HCT116 (cell line): ENCODE measurements at regions not wholly inside any gene's neighbourhood (a gene's known extent, or its start where the extent isn't known, plus 50 kb on each side); places are given as distances from the start of the nearest gene placed in this dataset.

Source experiments
- ATAC-seq: fragments of 200-7000 bp; cut with Tn5 transposase; 2 replicates; pipeline ENCODE4 v1.9.1; 2020; ENCODE audit warnings: mild to moderate bottlenecking, moderate library complexity
- BruUV-seq: library from RNA; stranded (reverse); fragments of 400-500 nt; replicated peaks from 2 replicates; lab custom pipeline; 2021; lab: Mats Ljungman, UMichigan
- CTCF ChIA-PET: fragments of 300-600 bp; sonication (Branson Sonifier 250); formaldehyde crosslinking; loops from one replicate; lab custom pipeline; 2021; ENCODE audit warnings: antibody characterized with exemption; lab: Charles Lee
- POLR2A ChIA-PET: fragments of 300-600, 350-600 bp; sonication (Branson Sonifier 250); formaldehyde crosslinking; loops from one replicate; lab custom pipeline; 2021; ENCODE audit warnings: antibody characterized with exemption; lab: Charles Lee
- RAD21 ChIA-PET, 2 experiments: fragments of 300-600 bp; sonication (Branson Sonifier 250); formaldehyde crosslinking; loops; one replicate each; lab custom pipeline; 2023; ENCODE audit warnings: low total read pairs in 2 of 2; ENCODE audit not compliant: uncharacterized antibody in 2 of 2, unreplicated experiment in 2 of 2, low non-redundant PET in 1 of 2; lab: Charles Lee
- DNase-seq: peaks from one replicate; pipeline ENCODE4 v3.0.0-alpha.2; 2010; ENCODE audit warnings: low read depth, low spot score
- H2AFZ ChIP-seq: fragments of 200-600 bp; shearing (Covaris generic), sonication (generic); 2 replicates; pipeline ENCODE4 v1.6.1; 2017; ENCODE audit warnings: low read depth, mixed run types, mixed read lengths, antibody characterized with exemption, low read length; ENCODE audit not compliant: poor library complexity, severe bottlenecking
- H3K27ac ChIP-seq: 2 replicates; pipeline ENCODE4 v1.5.1; 2012; ENCODE audit warnings: low read depth, low read length
- H3K27me3 ChIP-seq: fragments of 200-600 bp; sonication (generic); 2 replicates; pipeline ENCODE4 v1.6.1; 2016; ENCODE audit warnings: mixed run types, low read length, mixed read lengths; ENCODE audit not compliant: insufficient read depth
- H3K36me3 ChIP-seq, 2 experiments: fragments of 200-500 bp in 1 of 2; fragments of 200-600 bp in 1 of 2; sonication (Bioruptor generic) in 1 of 2; sonication (generic) in 1 of 2; 2 replicates each; pipeline versions ENCODE4 v1.5.1 to v1.6.1; 2014 to 2016; ENCODE audit warnings: low read length in 2 of 2, inconsistent platforms in 1 of 2, mixed read lengths in 1 of 2, mixed run types in 1 of 2; ENCODE audit not compliant: insufficient read depth in 2 of 2, control insufficient read depth in 1 of 2
- H3K4me1 ChIP-seq, 2 experiments: fragments of 200-600 bp in 1 of 2; sonication (generic) in 1 of 2; 2 replicates each; pipeline versions ENCODE4 v1.5.1 to v1.6.1; 2012 to 2017; ENCODE audit warnings: low read length in 2 of 2, inconsistent platforms in 1 of 2, mild to moderate bottlenecking in 1 of 2, mixed read lengths in 1 of 2, mixed run types in 1 of 2, moderate library complexity in 1 of 2; ENCODE audit not compliant: insufficient read depth in 2 of 2, control insufficient read depth in 1 of 2
- H3K4me2 ChIP-seq: fragments of 200-600 bp; sonication (generic); 2 replicates; pipeline ENCODE4 v1.6.1; 2017; ENCODE audit warnings: mixed run types, low read length, mixed read lengths
- H3K4me3 ChIP-seq, 2 experiments: fragments of 200-600 bp in 1 of 2; sonication (generic) in 1 of 2; replicated peaks in 1 of 2; 2 replicates each; pipeline ENCODE4 v1.5.1; 2011 to 2016; ENCODE audit warnings: low read length in 2 of 2, control low read depth in 1 of 2, low read depth in 1 of 2, mild to moderate bottlenecking in 1 of 2, mixed read lengths in 1 of 2, mixed run types in 1 of 2
- H3K79me2 ChIP-seq: fragments of 200-600 bp; sonication (generic); 2 replicates; pipeline ENCODE4 v1.6.1; 2017; ENCODE audit warnings: mild to moderate bottlenecking, mixed run types, low read length, moderate library complexity, mixed read lengths; ENCODE audit not compliant: insufficient read depth
- H3K9ac ChIP-seq: fragments of 200-600 bp; sonication (generic); 2 replicates; pipeline ENCODE4 v1.6.1; 2016; ENCODE audit warnings: low read length, mixed read lengths
- H3K9me2 ChIP-seq: fragments of 200-600 bp; sonication (generic), shearing (Covaris generic); 2 replicates; pipeline ENCODE4 v1.6.1; 2017; ENCODE audit warnings: mixed run types, mild to moderate bottlenecking, moderate library complexity; ENCODE audit not compliant: insufficient read depth
- H3K9me3 ChIP-seq, 2 experiments: fragments of 200-500 bp in 1 of 2; fragments of 200-600 bp in 1 of 2; sonication (Bioruptor generic) in 1 of 2; sonication (generic) in 1 of 2; 2 replicates each; pipeline ENCODE4 v1.6.1; 2014 to 2017; ENCODE audit warnings: low read length in 2 of 2, mixed read lengths in 2 of 2, inconsistent platforms in 1 of 2, low read depth in 1 of 2, mild to moderate bottlenecking in 1 of 2, mixed run types in 1 of 2, moderate library complexity in 1 of 2; ENCODE audit not compliant: control insufficient read depth in 1 of 2, insufficient read depth in 1 of 2
- H4K20me1 ChIP-seq: fragments of 200-600 bp; sonication (generic), shearing (Covaris generic); 2 replicates; pipeline ENCODE4 v1.6.1; 2017; ENCODE audit warnings: mixed run types, mild to moderate bottlenecking, moderate library complexity; ENCODE audit not compliant: insufficient read depth
- CBX3 ChIP-seq: IDR thresholded peaks from 2 replicates; pipeline ENCODE4 v1.6.1; 2012; ENCODE audit warnings: low read depth
- CEBPB ChIP-seq: IDR thresholded peaks from 2 replicates; pipeline ENCODE4 v1.6.1; 2012; ENCODE audit warnings: low read depth
- CTCF ChIP-seq, 3 experiments: fragments of 200-600 bp in 1 of 3; sonication (generic) in 1 of 3; IDR thresholded peaks in 2 of 3; conservative IDR thresholded peaks in 1 of 3; 2 replicates each; pipeline ENCODE4 v1.5.1; 2012 to 2017; ENCODE audit warnings: low read depth in 2 of 3, low read length in 2 of 3, antibody characterized with exemption in 1 of 3, borderline replicate concordance in 1 of 3, control low read depth in 1 of 3, mild to moderate bottlenecking in 1 of 3, mixed read lengths in 1 of 3, mixed run types in 1 of 3, moderate library complexity in 1 of 3; ENCODE audit not compliant: insufficient read depth in 1 of 3
- EGR1 ChIP-seq: IDR thresholded peaks from 2 replicates; pipeline ENCODE4 v1.6.1; 2012; ENCODE audit warnings: low read depth
- ELF1 ChIP-seq: IDR thresholded peaks from 2 replicates; pipeline ENCODE4 v1.6.1; 2012; ENCODE audit warnings: low read depth, borderline replicate concordance
- EZH2 ChIP-seq: fragments of 200-600 bp; sonication (generic); IDR thresholded peaks from 2 replicates; pipeline ENCODE4 v1.6.1; 2017; ENCODE audit warnings: antibody characterized with exemption, mixed run types
- POLR2A ChIP-seq: IDR thresholded peaks from 2 replicates; pipeline ENCODE4 v1.7.0; 2011; ENCODE audit warnings: borderline replicate concordance; ENCODE audit not compliant: insufficient read depth, insufficient read length; ENCODE audit errors: extremely low read depth
- RAD21 ChIP-seq: IDR thresholded peaks from 2 replicates; pipeline ENCODE4 v1.6.1; 2012; ENCODE audit warnings: low read depth, mild to moderate bottlenecking
- SP1 ChIP-seq: IDR thresholded peaks from 2 replicates; pipeline ENCODE4 v1.6.1; 2012; ENCODE audit warnings: low read depth
- SRF ChIP-seq: IDR thresholded peaks from 2 replicates; pipeline ENCODE4 v1.6.1; 2012; ENCODE audit warnings: low read depth
- TCF7L2 ChIP-seq: IDR thresholded peaks from 2 replicates; pipeline ENCODE4 v1.7.0; 2011; ENCODE audit warnings: borderline replicate concordance, inconsistent platforms; ENCODE audit not compliant: insufficient read depth, insufficient read length; ENCODE audit errors: extremely low read depth
- YY1 ChIP-seq: IDR thresholded peaks from 2 replicates; pipeline ENCODE4 v1.6.1; 2011; ENCODE audit warnings: low read length, low read depth, moderate library complexity, mild to moderate bottlenecking; ENCODE audit not compliant: insufficient replicate concordance; ENCODE audit errors: extremely low read depth
- ZFX ChIP-seq: fragments of 450-650 bp; IDR thresholded peaks from 2 replicates; pipeline ENCODE4 v1.6.1; 2017
- ZNF274 ChIP-seq: fragments of 200-500 bp; sonication (Bioruptor generic); IDR thresholded peaks from 2 replicates; pipeline ENCODE4 v1.6.1; 2014; ENCODE audit warnings: mild to moderate bottlenecking, low read depth, low read length, inconsistent platforms
- intact Hi-C: fragments of 100-400 bp; cut with micrococcal nuclease; formaldehyde crosslinking; loops from 2 replicates; pipeline ENCODE4 v1.10.0; 2022
- TF ChIP-seq, protein P1 (sequence below): IDR thresholded peaks from 2 replicates; pipeline ENCODE4 v1.6.1; 2012
- TF ChIP-seq, protein P2 (sequence below): IDR thresholded peaks from 2 replicates; pipeline ENCODE4 v1.6.1; 2011; ENCODE audit warnings: mild to moderate bottlenecking, low read length, moderate library complexity; ENCODE audit not compliant: insufficient replicate concordance; ENCODE audit errors: extremely low read depth
- TF ChIP-seq, protein P3 (sequence below): IDR thresholded peaks from 2 replicates; pipeline ENCODE4 v1.6.1; 2012

GRCh38 chr6:28634411-28634760, 108.7 kb downstream of the GPX5 start:
- CTCF ChIA-PET: no interaction called here
- no peak overlapping the region for H3K27ac ChIP-seq
- TF ChIP-seq ZNF274: no peak
- no peak for TF ChIP-seq SRF
- no peak for TF ChIP-seq YY1
- no peak for TF ChIP-seq TCF7L2
- TF ChIP-seq CEBPB: no peak
- no peak for TF ChIP-seq EGR1
- no peak for TF ChIP-seq POLR2A
- TF ChIP-seq, protein P1, sequence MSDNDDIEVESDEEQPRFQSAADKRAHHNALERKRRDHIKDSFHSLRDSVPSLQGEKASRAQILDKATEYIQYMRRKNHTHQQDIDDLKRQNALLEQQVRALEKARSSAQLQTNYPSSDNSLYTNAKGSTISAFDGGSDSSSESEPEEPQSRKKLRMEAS: no peak
- TF ChIP-seq ELF1: no peak
- TF ChIP-seq EZH2: no peak
- TF ChIP-seq, protein P2, sequence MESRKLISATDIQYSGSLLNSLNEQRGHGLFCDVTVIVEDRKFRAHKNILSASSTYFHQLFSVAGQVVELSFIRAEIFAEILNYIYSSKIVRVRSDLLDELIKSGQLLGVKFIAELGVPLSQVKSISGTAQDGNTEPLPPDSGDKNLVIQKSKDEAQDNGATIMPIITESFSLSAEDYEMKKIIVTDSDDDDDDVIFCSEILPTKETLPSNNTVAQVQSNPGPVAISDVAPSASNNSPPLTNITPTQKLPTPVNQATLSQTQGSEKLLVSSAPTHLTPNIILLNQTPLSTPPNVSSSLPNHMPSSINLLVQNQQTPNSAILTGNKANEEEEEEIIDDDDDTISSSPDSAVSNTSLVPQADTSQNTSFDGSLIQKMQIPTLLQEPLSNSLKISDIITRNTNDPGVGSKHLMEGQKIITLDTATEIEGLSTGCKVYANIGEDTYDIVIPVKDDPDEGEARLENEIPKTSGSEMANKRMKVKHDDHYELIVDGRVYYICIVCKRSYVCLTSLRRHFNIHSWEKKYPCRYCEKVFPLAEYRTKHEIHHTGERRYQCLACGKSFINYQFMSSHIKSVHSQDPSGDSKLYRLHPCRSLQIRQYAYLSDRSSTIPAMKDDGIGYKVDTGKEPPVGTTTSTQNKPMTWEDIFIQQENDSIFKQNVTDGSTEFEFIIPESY: no peak
- TF ChIP-seq ZFX: no peak
- no peak for TF ChIP-seq RAD21
- no peak for TF ChIP-seq CBX3
- no peak for TF ChIP-seq SP1
- TF ChIP-seq, protein P3, sequence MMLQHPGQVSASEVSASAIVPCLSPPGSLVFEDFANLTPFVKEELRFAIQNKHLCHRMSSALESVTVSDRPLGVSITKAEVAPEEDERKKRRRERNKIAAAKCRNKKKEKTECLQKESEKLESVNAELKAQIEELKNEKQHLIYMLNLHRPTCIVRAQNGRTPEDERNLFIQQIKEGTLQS: no peak
- TF ChIP-seq CTCF (IDR thresholded peaks at IDR 0.05 in 2 of 3, conservative IDR thresholded peaks at IDR 0.05 in 1 of 3; ENCODE audit: borderline replicate concordance in 1 of 3, insufficient read depth in 1 of 3, low read depth in 2 of 3, low read length in 2 of 3): no peak

More at GRCh38 chr6:28634411-28634760, 108.7 kb downstream of the GPX5 start:
- intact Hi-C loops: no loop called here
- DNase-seq (no peak), ATAC-seq (no peak)
- no TSS peak for BruUV-seq
- Histone ChIP-seq H3K9me3 (no peaks in the 10 kb centered on the region), H3K27me3 (no peaks in the 10 kb centered on the region), H3K9ac (no peak overlapping the region), H2AFZ (no peak overlapping the region), H3K4me3 (no peak overlapping the region), H3K4me2 (no peak overlapping the region), H3K36me3 (no peaks in the 10 kb centered on the region), H4K20me1 (no peaks in the 10 kb centered on the region), H3K79me2 (no peaks in the 10 kb centered on the region), H3K4me1 (no peaks in the 10 kb centered on the region), H3K9me2 (no peaks in the 10 kb centered on the region)
- ChIA-PET POLR2A (no interaction called here), RAD21 (no interaction called here)
